Inflammatory macrophage treated with lipopolysaccharide for 4 hours (primary cell): ENCODE measurements at regions not wholly inside any gene's neighbourhood (a gene's known extent, or its start where the extent isn't known, plus 50 kb on each side); places are given as distances from the start of the nearest gene placed in this dataset.
"Not testable (repeated sequence)": the region's sequence is repeated elsewhere in the genome, so short reads cannot be mapped to it uniquely, and the experiment has no call there.

Source experiments
- DNase-seq: peaks from one replicate; pipeline ENCODE4 v3.0.0-alpha.2; 2020

- no peak for DNase-seq
Measured at GRCh38 chr6:135658481-135658880, 160.9 kb upstream of the AHI1 start.

GRCh38 chr6:135658916-135659315, 161.4 kb upstream of the AHI1 start:
- DNase-seq = no peak

- no peak for DNase-seq
Measured at GRCh38 chr6:135664527-135664926, 167.0 kb upstream of the AHI1 start.

DNA sequence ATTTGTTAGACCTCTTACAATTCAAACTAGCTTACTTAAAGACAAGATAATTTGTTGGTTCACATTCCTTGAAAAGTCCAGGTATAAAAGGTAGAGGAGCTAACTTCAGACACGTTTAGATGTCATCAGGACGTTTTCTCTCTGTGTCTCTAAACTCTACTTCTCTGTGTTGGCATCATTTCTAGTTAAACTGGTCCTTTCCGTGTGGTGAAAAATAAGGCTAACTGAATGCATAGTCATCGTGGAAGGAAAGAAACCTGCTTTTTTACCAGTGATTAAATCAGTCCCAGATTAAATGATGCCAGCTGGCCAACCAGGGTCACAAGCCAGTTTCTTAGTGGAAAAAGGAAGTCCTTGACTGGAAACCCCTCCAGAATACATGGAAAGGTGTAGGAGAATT, 168.4 kb upstream of the AHI1 start:
- DNase-seq = no peak

DNA sequence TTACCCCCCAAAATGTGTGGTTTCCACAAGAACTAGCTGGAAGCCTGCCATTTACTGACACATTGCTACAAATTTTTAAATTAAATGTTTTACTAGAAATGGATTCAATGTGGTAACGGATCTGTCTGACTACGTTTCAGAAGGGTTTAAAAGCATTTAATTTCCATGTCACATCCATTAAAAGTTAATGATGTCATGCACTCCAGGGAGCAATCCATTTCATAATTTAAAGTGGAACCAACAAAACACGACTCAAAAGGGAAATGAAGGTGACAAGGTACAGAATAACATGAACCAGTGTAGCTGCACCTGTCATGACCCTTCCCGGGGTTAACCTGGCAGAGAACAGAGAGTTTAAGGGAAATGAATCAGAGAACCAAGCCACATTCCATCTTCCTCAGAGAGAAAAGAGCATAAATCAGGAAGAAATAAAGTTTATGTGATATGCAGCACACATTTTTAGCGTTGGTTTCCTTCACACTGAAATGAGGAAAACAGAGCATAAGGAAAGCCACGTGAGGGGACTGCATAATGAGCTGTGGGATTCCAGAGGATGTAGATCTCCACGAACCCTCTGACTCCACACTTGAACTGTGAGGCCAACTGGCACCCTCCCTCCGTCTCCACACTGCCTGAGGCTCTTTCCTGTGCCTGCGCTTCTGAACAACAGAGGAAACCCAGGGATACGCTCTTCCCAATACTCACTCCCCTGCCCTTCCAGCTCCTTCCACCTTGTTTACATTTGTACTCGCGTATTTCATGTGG, 170.3 kb upstream of the AHI1 start:
- no peak for DNase-seq

DNA sequence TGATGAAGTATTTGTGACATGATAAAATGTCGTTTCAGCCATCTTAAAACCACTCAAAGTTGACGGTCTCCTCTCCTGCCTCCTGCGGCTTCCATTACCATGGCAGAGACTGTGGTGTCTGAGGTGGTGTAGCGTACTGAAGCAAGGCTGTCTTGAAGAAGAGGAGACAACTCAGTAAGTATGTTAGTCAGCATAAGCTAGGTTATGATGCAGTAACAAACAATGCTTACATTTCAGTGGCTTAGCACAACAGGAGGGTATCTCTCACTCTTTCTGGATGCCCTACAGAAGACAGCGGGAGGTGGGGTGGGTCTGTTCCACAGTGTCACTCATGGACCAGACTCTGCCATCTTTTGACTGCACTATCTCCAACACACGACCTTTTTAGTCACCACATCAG, 174.7 kb upstream of the AHI1 start:
- no peak for DNase-seq

GRCh38 chr6:135673501-135674309, 176.2 kb upstream of the AHI1 start:
- DNase-seq = no peak

- DNase-seq = no peak
Measured at GRCh38 chr6:135675026-135675425, 176.5 kb upstream of the PDE7B start.

DNA sequence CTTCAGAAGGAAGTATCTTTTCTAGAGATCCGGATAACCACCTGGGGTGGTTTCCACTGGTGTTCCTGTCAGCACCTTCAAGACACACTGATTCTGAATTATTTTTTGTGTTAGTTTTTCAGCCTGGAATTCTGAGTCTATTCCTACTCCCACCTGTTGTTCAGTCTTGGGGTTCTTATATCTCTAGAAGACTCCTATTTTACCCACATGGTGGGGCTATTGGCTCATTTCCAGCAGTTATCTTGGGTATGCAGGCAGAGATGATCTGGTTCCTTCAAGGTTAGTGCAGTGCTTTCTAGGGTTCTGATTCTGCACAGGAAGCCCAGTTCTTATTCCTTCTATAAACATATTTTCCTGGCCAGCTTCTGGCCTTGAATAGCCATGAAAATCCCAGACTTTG, 175.6 kb upstream of the PDE7B start:
- DNase-seq = peak; percentile 52

DNA sequence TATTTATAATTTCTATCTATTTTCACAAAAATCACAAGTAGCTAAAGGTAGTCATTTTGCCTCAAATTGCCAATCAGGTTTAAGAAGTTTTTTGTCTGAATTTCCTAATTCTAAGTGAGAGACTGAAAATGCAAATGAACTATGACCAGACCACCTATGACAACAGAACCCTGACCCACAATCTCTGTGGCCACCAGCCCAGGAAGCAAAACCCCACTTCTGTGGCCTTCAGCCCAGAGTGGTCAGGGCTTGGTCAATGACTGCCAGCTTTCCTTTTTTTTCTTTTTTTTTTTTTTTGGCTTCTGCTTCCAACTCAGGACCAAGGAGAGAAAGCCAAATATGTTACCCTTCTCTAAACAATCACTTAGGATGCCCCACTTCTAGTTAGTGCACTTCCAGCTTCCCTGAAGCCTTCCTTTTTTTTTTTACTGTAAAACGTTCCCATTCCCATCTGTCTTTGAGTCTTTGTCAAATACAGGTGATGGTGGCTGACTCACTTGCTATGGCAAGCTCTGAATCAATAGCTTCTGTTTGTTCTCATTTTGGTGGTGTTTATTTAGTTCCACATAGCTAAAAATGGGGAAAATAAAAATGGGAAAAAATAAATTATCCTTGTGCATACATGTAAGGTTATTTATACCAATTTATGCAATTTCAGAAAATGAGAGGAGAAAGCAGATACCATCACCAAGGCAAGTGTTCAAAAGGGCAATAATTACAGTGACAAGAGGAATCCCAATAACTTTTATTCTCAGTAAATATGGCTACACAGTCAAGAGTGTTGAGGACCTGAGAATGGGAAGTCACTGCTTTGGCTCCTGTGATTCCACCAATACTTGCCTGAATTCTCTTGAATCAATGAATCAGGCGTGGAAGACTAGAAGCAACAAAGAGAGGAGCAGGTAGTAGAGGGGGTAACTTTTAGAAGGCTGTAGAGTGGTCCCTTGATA, 170.3 kb upstream of the PDE7B start:
- DNase-seq = no peak

DNA sequence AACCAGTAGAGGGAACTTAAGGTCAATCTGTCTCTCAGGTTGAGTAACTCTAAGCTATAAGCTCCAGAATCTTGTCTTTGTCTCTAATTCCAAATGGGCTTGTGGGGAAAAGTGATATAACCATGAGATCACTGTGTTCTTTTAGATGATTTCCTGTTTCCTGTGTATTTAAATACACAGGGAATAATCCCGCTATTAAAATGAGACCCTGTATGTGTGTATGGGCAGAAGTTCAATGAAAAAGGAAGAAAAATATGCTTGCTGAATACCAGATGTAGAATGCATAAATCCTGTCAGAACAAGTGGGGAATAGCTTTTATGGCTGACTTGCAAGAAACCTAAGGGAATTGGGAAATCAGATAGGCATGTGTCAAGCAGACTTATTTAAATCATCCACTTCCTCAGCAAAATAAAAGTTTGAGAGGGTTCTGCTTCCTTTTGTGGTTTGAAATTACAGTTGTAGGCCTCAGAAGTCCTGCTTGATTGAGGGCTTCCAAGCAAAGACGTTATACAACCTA, 164.7 kb upstream of the PDE7B start:
- DNase-seq = peak; percentile 58

DNA sequence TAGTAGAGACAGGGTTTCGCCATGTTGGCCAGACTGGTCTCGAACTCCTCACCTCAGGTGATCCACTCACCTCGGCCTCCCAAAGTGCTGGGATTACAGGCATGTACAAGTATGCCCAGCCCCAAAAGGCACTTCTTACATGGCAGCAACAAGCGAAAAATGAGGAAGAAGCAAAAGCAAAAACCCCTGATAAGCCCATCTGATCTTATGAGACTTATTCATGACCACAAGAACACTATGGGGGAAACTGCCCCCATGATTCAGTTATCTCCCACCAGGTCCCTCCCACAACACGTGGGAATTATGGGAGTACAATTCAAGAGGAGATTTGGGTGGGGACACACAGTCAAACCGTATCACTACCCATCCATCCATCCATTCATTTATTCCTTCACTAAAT, 163.0 kb upstream of the PDE7B start:
- not testable (repeated sequence) for DNase-seq

GRCh38 chr6:135692426-135692825, 159.1 kb upstream of the PDE7B start:
- DNase-seq = no peak

DNA sequence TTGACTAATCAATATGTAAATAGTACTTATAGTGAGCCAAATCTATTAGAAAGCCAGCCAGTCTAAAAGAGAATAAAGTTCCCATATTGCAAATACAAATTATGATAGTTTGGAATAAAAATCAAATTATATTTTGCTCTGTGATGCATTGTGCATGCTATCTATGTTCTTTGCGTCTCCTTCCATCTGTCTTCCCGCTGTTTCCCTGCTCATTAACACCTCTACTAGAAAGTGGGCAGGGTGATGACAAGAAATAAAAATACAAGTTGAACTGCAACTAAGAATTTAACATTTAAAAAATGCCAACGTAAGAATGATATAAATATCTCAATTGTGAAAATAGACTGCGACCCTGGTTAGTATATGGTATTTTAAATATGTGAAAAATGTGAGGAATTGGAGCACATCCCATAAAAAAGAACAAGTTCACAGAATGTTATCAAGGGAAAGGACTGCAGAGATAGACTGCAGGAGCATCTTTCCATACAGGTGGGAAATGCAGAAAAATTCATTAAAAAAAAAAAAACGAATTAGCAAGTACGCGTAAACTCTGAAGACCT, 157.6 kb upstream of the PDE7B start:
- DNase-seq = no peak

GRCh38 chr6:135699705-135700104, 151.8 kb upstream of the PDE7B start:
- DNase-seq = no peak

- no peak for DNase-seq
Measured at GRCh38 chr6:135701426-135701825, 150.1 kb upstream of the PDE7B start.

GRCh38 chr6:135703007-135703406, 148.5 kb upstream of the PDE7B start:
- peak; percentile 41 for DNase-seq

DNA sequence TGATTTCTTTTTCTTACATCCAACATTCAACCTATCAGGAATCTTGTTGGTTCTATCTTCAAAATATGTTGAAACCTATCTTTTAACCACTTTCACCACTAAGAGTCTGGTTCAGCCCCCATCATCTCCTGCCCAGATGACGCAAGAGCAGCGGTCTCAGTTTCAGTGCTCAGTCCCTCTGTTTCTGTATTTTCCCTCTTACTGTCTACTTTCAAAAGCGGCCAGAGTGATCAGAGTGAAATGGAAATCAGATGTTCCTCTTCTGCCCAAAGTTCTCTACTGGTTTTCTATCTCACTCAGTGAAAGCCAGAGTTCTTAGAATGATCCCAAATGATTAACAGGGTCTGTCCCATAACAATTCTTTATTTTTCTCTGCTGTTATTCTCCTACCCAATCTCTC, 147.9 kb upstream of the PDE7B start:
- peak; percentile 85 for DNase-seq

- DNase-seq = no peak
Measured at GRCh38 chr6:135707426-135707825, 144.1 kb upstream of the PDE7B start.

- DNase-seq = no peak
Measured at GRCh38 chr6:135710042-135710441, 141.5 kb upstream of the PDE7B start.

- DNase-seq = no peak
Measured at GRCh38 chr6:135722190-135722589, 129.3 kb upstream of the PDE7B start.

- no peak for DNase-seq
Measured at GRCh38 chr6:135722679-135723078, 128.8 kb upstream of the PDE7B start.

DNA sequence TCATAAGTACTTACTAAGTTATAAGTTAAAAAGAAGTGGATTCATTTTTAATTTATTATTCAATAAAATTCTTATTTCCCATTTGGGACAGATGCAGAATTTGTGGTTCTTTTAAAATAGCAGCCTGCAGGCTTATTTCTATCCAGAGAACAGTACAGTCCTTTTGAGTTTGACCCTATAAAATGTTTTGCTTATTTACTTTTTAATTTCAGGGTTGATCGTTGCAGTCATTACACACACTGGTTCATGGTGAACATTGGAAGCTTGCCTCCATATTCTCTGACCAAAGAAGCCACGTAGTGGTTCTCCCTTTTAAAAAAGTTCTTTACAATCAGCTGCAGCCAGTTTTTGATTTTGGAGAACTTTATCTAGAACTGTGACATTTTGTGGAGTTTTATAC, 122.9 kb upstream of the PDE7B start:
- no peak for DNase-seq
